Neural cell (in vitro differentiated cells): ENCODE measurements at regions not wholly inside any gene's neighbourhood (a gene's known extent, or its start where the extent isn't known, plus 50 kb on each side); places are given as distances from the start of the nearest gene placed in this dataset.

Source experiments
- H2AFZ ChIP-seq: fragments of 200-600, 300-800 bp; sonication (generic), shearing (Covaris generic); 2 replicates; pipeline ENCODE4 v1.6.0; 2014; ENCODE audit warnings: low read depth, mild to moderate bottlenecking, antibody characterized with exemption, low read length, moderate library complexity
- H3F3A ChIP-seq: fragments of 200-600 bp; shearing (Covaris generic); 2 replicates; pipeline ENCODE4 v1.6.1; 2016; ENCODE audit warnings: mild to moderate bottlenecking, moderate library complexity, mixed read lengths, antibody characterized with exemption, low read length; ENCODE audit not compliant: insufficient read depth, poor library complexity, severe bottlenecking
- H3K27ac ChIP-seq: fragments of 200-600, 300-800 bp; sonication (generic), shearing (Covaris generic); 2 replicates; pipeline ENCODE4 v1.5.1; 2014; ENCODE audit warnings: mild to moderate bottlenecking, low read length, moderate library complexity
- H3K27me3 ChIP-seq: fragments of 300-800, 200-600 bp; sonication (generic), shearing (Covaris generic); 2 replicates; pipeline ENCODE4 v1.6.0; 2014; ENCODE audit warnings: mild to moderate bottlenecking, low read depth, low read length, moderate library complexity; ENCODE audit not compliant: insufficient read depth
- H3K36me3 ChIP-seq: fragments of 300-800, 200-600 bp; sonication (generic), shearing (Covaris generic); 2 replicates; pipeline ENCODE4 v1.5.1; 2014; ENCODE audit warnings: mild to moderate bottlenecking, antibody characterized with exemption, low read length, moderate library complexity; ENCODE audit not compliant: insufficient read depth
- H3K4me2 ChIP-seq: fragments of 300-800, 200-600 bp; sonication (generic), shearing (Covaris generic); 2 replicates; pipeline ENCODE4 v1.6.0; 2014; ENCODE audit warnings: mild to moderate bottlenecking, low read length
- H3K4me3 ChIP-seq: fragments of 300-800, 200-600 bp; sonication (generic), shearing (Covaris generic); 2 replicates; pipeline ENCODE4 v1.5.1; 2014; ENCODE audit warnings: mild to moderate bottlenecking, low read length, moderate library complexity
- H3K79me2 ChIP-seq: fragments of 200-600 bp; shearing (Covaris generic); replicated peaks from 2 replicates; pipeline ENCODE4 v1.6.0; 2014; ENCODE audit warnings: mild to moderate bottlenecking, low read length, moderate library complexity; ENCODE audit not compliant: insufficient read depth
- H3K9ac ChIP-seq: fragments of 300-800, 200-600 bp; sonication (generic), shearing (Covaris generic); 2 replicates; pipeline ENCODE4 v1.6.1; 2016; ENCODE audit warnings: mild to moderate bottlenecking, low read length, mixed read lengths
- H3K9me2 ChIP-seq: fragments of 200-600 bp; shearing (Covaris generic); 2 replicates; pipeline ENCODE4 v1.6.1; 2016; ENCODE audit warnings: mild to moderate bottlenecking, low read length, mixed read lengths; ENCODE audit not compliant: insufficient read depth
- H3K9me3 ChIP-seq: fragments of 200-600, 300-800 bp; sonication (generic), shearing (Covaris generic); 2 replicates; pipeline ENCODE4 v1.6.1; 2016; ENCODE audit warnings: mild to moderate bottlenecking, mixed run types, low read length, moderate library complexity, mixed read lengths
- H4K20me1 ChIP-seq: fragments of 200-600 bp; shearing (Covaris generic); 2 replicates; pipeline ENCODE4 v1.6.1; 2016; ENCODE audit warnings: mild to moderate bottlenecking, mixed run types; ENCODE audit not compliant: insufficient read depth
- EP300 ChIP-seq: fragments of 450-650 bp; conservative IDR thresholded peaks from 2 replicates; pipeline ENCODE4 v1.6.1; 2014; ENCODE audit warnings: antibody characterized with exemption, mild to moderate bottlenecking, moderate library complexity; ENCODE audit not compliant: poor library complexity, severe bottlenecking
- EZH2 ChIP-seq: fragments of 200-600, 300-800 bp; shearing (Covaris generic), sonication (generic); IDR thresholded peaks from 2 replicates; pipeline ENCODE4 v1.6.1; 2014; ENCODE audit warnings: antibody characterized with exemption, low read length, borderline replicate concordance, mild to moderate bottlenecking; ENCODE audit not compliant: insufficient read depth, poor library complexity, severe bottlenecking
- MXI1 ChIP-seq: fragments of 450-650 bp; conservative IDR thresholded peaks from 2 replicates; pipeline ENCODE4 v1.6.1; 2014; ENCODE audit warnings: antibody characterized with exemption, mild to moderate bottlenecking; ENCODE audit not compliant: poor library complexity, severe bottlenecking
- POLR2AphosphoS5 ChIP-seq: IDR thresholded peaks from 2 replicates; pipeline ENCODE4 v1.6.1; 2012
- RAD21 ChIP-seq: fragments of 450-650 bp; conservative IDR thresholded peaks from 2 replicates; pipeline ENCODE4 v1.6.1; 2014; ENCODE audit warnings: antibody characterized with exemption, mild to moderate bottlenecking, moderate library complexity
- SMC3 ChIP-seq: fragments of 450-650 bp; conservative IDR thresholded peaks from 2 replicates; pipeline ENCODE4 v1.6.1; 2014; ENCODE audit warnings: antibody characterized with exemption, mild to moderate bottlenecking, moderate library complexity; ENCODE audit not compliant: poor library complexity
- TAF1 ChIP-seq: IDR thresholded peaks from 2 replicates; pipeline ENCODE4 v1.6.1; 2012; ENCODE audit warnings: low read depth
- TF ChIP-seq, protein P1 (sequence below): IDR thresholded peaks from 2 replicates; pipeline ENCODE4 v1.6.1; 2012; ENCODE audit warnings: borderline replicate concordance
- TF ChIP-seq, protein P2 (sequence below): fragments of 450-650 bp; IDR thresholded peaks from 2 replicates; pipeline ENCODE4 v1.5.1; 2014; ENCODE audit warnings: antibody characterized with exemption, mild to moderate bottlenecking, moderate library complexity; ENCODE audit not compliant: poor library complexity, severe bottlenecking

DNA sequence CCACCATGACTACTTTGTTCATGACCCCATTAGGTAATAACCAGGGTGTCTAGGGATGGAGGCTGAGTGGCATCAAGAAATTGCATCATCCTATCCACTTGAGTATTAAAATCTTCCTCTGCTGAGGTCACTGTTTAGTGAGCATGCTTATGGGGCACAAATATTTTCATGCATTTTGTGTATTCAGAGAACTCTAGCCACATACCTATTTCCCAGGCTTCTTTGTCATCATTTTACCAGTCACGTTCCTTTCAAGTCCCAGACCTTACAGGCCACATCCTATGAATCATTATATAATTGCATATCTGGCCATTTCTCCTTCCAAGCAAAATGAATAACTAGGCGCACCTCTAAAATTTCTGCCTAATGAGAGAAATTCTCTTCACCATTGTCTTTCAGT, 1882.9 kb upstream of the AGA start:
- no peak overlapping the region for H3K4me2 ChIP-seq
- no peaks in the 10 kb centered on the region for H3K9me3 ChIP-seq
- no peaks in the 10 kb centered on the region for H3K36me3 ChIP-seq
- H3K9ac ChIP-seq: no peak overlapping the region
- H4K20me1 ChIP-seq: no peaks in the 10 kb centered on the region
- H3K9me2 ChIP-seq: no peaks in the 10 kb centered on the region
- H3K27ac ChIP-seq: no peak overlapping the region
- no peak overlapping the region for H3K4me3 ChIP-seq
- H3F3A ChIP-seq: no peaks in the 10 kb centered on the region
- no peaks in the 10 kb centered on the region for H3K27me3 ChIP-seq
- no peaks in the 10 kb centered on the region for H3K79me2 ChIP-seq
- TF ChIP-seq, protein P1, sequence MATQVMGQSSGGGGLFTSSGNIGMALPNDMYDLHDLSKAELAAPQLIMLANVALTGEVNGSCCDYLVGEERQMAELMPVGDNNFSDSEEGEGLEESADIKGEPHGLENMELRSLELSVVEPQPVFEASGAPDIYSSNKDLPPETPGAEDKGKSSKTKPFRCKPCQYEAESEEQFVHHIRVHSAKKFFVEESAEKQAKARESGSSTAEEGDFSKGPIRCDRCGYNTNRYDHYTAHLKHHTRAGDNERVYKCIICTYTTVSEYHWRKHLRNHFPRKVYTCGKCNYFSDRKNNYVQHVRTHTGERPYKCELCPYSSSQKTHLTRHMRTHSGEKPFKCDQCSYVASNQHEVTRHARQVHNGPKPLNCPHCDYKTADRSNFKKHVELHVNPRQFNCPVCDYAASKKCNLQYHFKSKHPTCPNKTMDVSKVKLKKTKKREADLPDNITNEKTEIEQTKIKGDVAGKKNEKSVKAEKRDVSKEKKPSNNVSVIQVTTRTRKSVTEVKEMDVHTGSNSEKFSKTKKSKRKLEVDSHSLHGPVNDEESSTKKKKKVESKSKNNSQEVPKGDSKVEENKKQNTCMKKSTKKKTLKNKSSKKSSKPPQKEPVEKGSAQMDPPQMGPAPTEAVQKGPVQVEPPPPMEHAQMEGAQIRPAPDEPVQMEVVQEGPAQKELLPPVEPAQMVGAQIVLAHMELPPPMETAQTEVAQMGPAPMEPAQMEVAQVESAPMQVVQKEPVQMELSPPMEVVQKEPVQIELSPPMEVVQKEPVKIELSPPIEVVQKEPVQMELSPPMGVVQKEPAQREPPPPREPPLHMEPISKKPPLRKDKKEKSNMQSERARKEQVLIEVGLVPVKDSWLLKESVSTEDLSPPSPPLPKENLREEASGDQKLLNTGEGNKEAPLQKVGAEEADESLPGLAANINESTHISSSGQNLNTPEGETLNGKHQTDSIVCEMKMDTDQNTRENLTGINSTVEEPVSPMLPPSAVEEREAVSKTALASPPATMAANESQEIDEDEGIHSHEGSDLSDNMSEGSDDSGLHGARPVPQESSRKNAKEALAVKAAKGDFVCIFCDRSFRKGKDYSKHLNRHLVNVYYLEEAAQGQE: no peak
- TF ChIP-seq EZH2 (no peak), TAF1 (no peak), POLR2AphosphoS5 (no peak), SMC3 (no peak), EP300 (no peak), RAD21 (no peak), MXI1 (no peak)
- TF ChIP-seq, protein P2, sequence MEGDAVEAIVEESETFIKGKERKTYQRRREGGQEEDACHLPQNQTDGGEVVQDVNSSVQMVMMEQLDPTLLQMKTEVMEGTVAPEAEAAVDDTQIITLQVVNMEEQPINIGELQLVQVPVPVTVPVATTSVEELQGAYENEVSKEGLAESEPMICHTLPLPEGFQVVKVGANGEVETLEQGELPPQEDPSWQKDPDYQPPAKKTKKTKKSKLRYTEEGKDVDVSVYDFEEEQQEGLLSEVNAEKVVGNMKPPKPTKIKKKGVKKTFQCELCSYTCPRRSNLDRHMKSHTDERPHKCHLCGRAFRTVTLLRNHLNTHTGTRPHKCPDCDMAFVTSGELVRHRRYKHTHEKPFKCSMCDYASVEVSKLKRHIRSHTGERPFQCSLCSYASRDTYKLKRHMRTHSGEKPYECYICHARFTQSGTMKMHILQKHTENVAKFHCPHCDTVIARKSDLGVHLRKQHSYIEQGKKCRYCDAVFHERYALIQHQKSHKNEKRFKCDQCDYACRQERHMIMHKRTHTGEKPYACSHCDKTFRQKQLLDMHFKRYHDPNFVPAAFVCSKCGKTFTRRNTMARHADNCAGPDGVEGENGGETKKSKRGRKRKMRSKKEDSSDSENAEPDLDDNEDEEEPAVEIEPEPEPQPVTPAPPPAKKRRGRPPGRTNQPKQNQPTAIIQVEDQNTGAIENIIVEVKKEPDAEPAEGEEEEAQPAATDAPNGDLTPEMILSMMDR: no peak
- H2AFZ ChIP-seq: no peak overlapping the region

DNA sequence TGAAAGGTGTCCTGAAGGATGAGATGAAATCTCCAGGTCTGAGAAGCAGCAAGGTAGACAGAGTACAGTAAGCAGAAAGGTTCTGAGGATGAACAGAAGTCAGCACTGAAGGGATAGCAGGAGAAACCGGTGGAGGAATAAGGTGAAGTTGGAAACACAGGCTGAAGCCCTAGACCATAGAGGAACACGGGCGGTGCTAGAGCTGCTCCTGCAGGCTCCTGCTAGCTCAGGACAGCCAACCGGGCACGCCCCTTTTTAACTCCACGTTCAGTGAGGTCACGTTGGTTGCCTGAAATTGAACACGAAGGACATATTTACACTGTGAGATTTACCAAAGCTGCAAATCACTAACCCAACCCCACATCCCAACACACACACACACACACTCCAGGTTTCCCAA, 1886.4 kb upstream of the AGA start:
- TF ChIP-seq MXI1: no peak
- TF ChIP-seq SMC3: no peak
- TF ChIP-seq, protein P2: no peak
- no peak for TF ChIP-seq EZH2
- no peak for TF ChIP-seq EP300
- TF ChIP-seq TAF1: no peak
- TF ChIP-seq, protein P1: no peak
- TF ChIP-seq POLR2AphosphoS5: no peak
- TF ChIP-seq RAD21: no peak
- Histone ChIP-seq H3K4me2 (no peak overlapping the region), H3F3A (no peaks in the 10 kb centered on the region), H3K36me3 (no peaks in the 10 kb centered on the region), H3K4me3 (no peak overlapping the region), H3K9me2 (no peaks in the 10 kb centered on the region), H3K27ac (no peak overlapping the region), H3K9ac (no peak overlapping the region), H4K20me1 (no peaks in the 10 kb centered on the region), H3K27me3 (no peaks in the 10 kb centered on the region), H3K9me3 (no peaks in the 10 kb centered on the region), H2AFZ (no peak overlapping the region), H3K79me2 (no peaks in the 10 kb centered on the region)
